IPS DF 6.9 (cell line): ENCODE measurements at regions not wholly inside any gene's neighbourhood (a gene's known extent, or its start where the extent isn't known, plus 50 kb on each side); places are given as distances from the start of the nearest gene placed in this dataset.

Source experiments
- DNase-seq: peaks from one replicate; pipeline ENCODE4 v3.0.0-alpha.2; 2013; ENCODE audit warnings: low read depth, low spot score
- H3K27ac ChIP-seq: one replicate; pipeline ENCODE4 v1.5.1; 2013; ENCODE audit warnings: low read length, control low read depth
- H3K27me3 ChIP-seq: 2 replicates; pipeline ENCODE4 v1.6.1; 2013; ENCODE audit warnings: mild to moderate bottlenecking, low read length; ENCODE audit not compliant: control insufficient read depth, insufficient read depth
- H3K36me3 ChIP-seq: 2 replicates; pipeline ENCODE4 v1.6.1; 2013; ENCODE audit warnings: low read length; ENCODE audit not compliant: control insufficient read depth, insufficient read depth
- H3K4me1 ChIP-seq: 2 replicates; pipeline ENCODE4 v1.6.1; 2013; ENCODE audit warnings: low read length; ENCODE audit not compliant: control insufficient read depth, insufficient read depth
- H3K4me3 ChIP-seq: 2 replicates; pipeline ENCODE4 v1.5.1; 2013; ENCODE audit warnings: mild to moderate bottlenecking, low read length
- H3K9me3 ChIP-seq: 2 replicates; pipeline ENCODE4 v1.6.1; 2013; ENCODE audit warnings: low read length, inconsistent platforms; ENCODE audit not compliant: control insufficient read depth, insufficient read depth
- WGBS: extraction: QIAGEN DNeasy Blood & Tissue Kit; methylation state at CpG from one replicate; pipeline ENCODE4 v1.1.7; 2013; ENCODE audit warnings: mixed read lengths, missing lambda C conversion rate; ENCODE audit not compliant: insufficient read length, insufficient coverage; 5-methylcytosine and 5-hydroxymethylcytosine counted together

DNA sequence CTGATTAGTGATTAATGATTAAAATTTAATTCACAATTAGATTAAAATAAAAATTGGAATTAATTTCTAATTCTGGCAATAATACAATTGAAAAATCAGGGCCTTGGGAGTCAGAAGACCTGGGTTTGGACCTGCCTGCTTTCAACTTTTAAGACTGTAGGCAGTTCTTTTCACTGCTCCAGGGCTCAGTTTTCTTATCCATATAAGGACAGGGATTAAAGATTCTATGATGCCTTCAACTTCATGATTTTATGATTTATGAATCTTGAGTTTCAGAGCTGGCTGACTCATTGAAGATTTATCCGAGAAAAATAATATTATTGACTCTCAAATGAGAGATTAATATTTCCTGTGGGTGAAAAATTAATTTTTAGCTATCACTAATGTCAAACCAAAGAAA is 208.6 kb upstream of the ANKH start:
- Histone ChIP-seq H3K27me3 (no peaks in the 10 kb centered on the region), H3K36me3 (no peaks in the 10 kb centered on the region), H3K4me3 (no peak overlapping the region), H3K4me1 (no peaks in the 10 kb centered on the region), H3K9me3 (no peaks in the 10 kb centered on the region), H3K27ac (no peak overlapping the region)
- WGBS = no CpG with 5 or more reads among the region's 1 CpG
- no peak for DNase-seq

DNA sequence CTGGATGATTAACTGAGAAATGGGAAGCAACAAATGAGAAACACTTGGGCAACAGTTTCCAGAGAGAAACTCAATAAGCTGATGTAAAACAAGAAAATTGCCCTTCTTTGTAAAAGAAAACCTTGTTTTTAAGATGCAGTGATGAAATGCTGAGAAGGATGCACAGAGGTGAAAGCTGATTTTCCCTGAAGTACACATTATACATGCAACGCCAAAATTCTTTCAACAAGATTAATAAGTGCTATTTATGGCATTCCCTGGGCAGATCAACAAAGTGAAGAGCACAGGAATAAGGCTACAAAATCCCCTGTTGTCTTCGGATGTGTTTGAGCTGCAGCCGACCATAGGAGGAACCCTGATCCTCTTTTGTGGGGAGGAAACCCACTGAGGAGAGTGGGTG is 208.0 kb upstream of the ANKH start:
- no peak overlapping the region for H3K4me3 ChIP-seq
- no peak overlapping the region for H3K27ac ChIP-seq
- no peaks in the 10 kb centered on the region for H3K9me3 ChIP-seq
- H3K36me3 ChIP-seq = no peaks in the 10 kb centered on the region
- no peaks in the 10 kb centered on the region for H3K4me1 ChIP-seq
- WGBS = no CpG with 5 or more reads among the region's 3 CpGs
- no peak for DNase-seq
- H3K27me3 ChIP-seq = no peaks in the 10 kb centered on the region

DNA sequence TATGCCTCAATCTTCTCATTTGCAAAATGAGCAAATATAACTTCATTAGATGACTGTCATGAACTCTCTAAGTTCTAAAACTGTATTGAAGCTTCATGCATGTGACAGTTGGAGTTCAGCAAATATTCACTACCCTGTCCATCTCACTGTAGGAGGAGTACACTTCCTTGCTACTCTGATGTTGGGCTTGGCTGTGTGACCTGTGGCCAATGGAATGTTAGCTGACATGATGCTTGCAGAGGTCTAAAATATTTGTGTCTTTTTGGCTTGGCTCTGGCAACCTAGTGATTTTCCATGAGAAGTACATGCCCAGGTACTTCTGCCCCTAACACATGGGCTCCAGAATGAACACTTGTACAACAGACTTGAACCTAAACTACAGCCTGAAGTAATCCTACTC is 203.1 kb upstream of the ANKH start:
- no peak overlapping the region for H3K4me3 ChIP-seq
- H3K4me1 ChIP-seq = no peaks in the 10 kb centered on the region
- no peak for DNase-seq
- H3K27me3 ChIP-seq = no peaks in the 10 kb centered on the region
- no peaks in the 10 kb centered on the region for H3K9me3 ChIP-seq
- no peaks in the 10 kb centered on the region for H3K36me3 ChIP-seq
- H3K27ac ChIP-seq = no peak overlapping the region

DNA sequence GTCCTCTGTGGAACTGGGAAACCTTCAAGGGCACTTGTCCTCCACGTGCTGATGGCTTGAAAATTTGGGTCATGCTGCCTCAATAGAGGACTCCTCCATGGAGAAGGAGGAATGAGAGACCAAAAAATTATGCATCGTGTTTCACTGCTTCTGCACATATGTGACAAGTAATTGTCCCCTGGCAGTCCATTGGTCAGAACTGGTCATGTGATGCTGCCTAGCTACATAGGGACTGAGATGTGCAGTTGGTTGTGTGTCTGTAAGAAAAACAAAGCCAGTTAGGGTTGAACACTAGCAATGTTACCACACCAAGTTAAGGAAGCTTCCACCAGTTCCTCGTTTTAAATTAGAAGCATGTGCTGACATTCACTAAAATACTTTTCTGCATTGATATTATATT is 201.9 kb upstream of the ANKH start:
- H3K4me1 ChIP-seq = no peaks in the 10 kb centered on the region
- DNase-seq = no peak
- H3K27ac ChIP-seq = no peak overlapping the region
- H3K27me3 ChIP-seq = no peaks in the 10 kb centered on the region
- no peaks in the 10 kb centered on the region for H3K36me3 ChIP-seq
- no peak overlapping the region for H3K4me3 ChIP-seq
- no CpG with 5 or more reads among the region's 3 CpGs for WGBS
- no peaks in the 10 kb centered on the region for H3K9me3 ChIP-seq

DNA sequence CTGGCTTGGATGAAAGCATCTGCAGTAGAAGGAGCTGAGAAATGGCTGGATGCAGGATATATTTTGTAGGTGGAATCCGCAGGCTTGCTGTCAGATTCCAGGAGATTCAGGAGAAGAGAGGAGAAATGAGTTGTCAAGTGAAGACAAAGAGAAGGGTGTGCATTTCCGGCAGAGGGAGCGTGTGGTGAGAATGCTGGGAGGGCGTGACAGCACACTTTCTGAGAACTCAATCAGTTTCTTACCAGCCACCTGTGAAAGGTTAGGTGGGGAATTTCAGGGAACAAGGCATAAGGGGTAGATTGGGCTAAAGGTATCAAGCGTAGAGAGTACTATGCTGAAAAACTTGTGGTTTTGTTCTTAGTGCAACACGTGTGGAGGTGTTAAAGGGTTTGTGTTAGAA is 199.3 kb upstream of the ANKH start:
- Histone ChIP-seq H3K4me3 (no peak overlapping the region), H3K27me3 (no peaks in the 10 kb centered on the region), H3K27ac (no peak overlapping the region), H3K4me1 (no peaks in the 10 kb centered on the region), H3K9me3 (no peaks in the 10 kb centered on the region), H3K36me3 (no peaks in the 10 kb centered on the region)
- WGBS = 100% methylated on average over 1 of the region's 6 CpGs
- no peak for DNase-seq

DNA sequence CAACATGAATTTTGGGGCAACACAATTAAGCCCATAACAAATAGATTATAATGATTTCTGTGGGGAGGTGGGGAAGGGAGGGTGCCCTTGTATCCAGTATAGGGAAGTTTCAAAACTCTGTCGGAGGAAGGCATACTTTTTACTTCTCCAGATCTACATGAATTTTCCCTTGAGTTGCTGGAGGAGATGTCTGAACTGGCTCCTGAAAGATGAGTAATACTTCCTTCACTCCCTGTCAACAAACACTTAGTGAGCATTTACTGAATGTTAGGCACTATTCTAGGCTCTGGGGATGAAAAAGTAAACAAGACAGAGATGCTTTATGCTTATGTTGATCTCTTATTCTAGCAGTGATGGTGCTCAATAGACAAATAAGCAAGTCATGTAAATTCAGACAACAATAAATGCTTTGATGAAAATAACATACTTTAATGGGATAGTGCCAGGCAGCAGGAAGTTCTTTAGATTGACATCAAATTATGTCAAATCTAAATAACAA is 197.9 kb upstream of the ANKH start:
- Histone ChIP-seq H3K36me3 (no peaks in the 10 kb centered on the region), H3K27me3 (no peaks in the 10 kb centered on the region), H3K27ac (no peak overlapping the region), H3K9me3 (no peaks in the 10 kb centered on the region), H3K4me1 (no peaks in the 10 kb centered on the region), H3K4me3 (no peak overlapping the region)
- WGBS = no CpG with 5 or more reads among the region's 1 CpG
- no peak for DNase-seq

DNA sequence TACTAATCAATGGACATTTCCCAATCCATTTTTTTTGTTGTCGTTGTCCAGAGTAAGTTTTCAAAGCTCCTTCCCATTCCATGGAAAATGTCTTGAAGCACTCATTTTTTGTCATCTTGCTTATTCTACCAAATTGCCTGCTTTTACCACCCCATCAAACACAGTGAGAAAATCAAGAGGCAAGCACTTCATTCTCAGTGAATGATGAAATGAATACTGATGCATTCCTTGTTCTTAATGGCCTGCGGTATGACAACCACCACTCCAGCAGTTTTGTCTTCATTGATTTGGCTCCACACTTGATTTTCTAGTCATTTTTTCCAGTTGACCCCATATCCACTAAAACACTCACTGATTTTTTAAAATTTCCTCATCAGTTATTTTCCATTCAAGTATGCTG is 193.5 kb upstream of the ANKH start:
- H3K4me1 ChIP-seq = no peaks in the 10 kb centered on the region
- no CpG with 5 or more reads among the region's 2 CpGs for WGBS
- no peak for DNase-seq

DNA sequence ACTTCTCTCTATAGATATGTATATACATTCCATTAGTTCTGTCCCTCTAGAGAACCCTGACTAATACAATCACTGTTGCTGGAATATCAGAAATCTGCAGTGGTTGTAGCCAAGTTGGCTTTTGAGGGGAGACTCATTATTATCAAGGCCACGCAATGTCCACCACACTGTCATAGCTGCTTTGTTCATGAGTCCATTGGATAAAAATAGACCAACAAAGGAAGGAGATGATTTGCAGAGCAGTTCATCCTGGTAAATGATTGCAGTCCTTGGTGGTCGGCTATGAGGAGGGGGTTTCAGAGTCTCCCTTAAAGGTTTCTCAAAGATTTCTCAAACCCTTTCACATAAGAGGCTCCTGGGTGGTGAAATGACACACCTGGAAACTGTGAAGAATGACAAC is 192.8 kb upstream of the ANKH start:
- H3K27me3 ChIP-seq = no peaks in the 10 kb centered on the region
- no peaks in the 10 kb centered on the region for H3K4me1 ChIP-seq
- no peak overlapping the region for H3K4me3 ChIP-seq
- H3K9me3 ChIP-seq = no peaks in the 10 kb centered on the region
- no peak overlapping the region for H3K27ac ChIP-seq
- DNase-seq = no peak
- no peaks in the 10 kb centered on the region for H3K36me3 ChIP-seq
- no CpG with 5 or more reads among the region's 2 CpGs for WGBS

More for the DNA sequence above, 193.5 kb upstream of the ANKH start:
- H3K9me3 ChIP-seq = no peaks in the 10 kb centered on the region
- no peaks in the 10 kb centered on the region for H3K27me3 ChIP-seq
- H3K27ac ChIP-seq = no peak overlapping the region
- H3K4me3 ChIP-seq = no peak overlapping the region
- H3K36me3 ChIP-seq = no peaks in the 10 kb centered on the region

DNA sequence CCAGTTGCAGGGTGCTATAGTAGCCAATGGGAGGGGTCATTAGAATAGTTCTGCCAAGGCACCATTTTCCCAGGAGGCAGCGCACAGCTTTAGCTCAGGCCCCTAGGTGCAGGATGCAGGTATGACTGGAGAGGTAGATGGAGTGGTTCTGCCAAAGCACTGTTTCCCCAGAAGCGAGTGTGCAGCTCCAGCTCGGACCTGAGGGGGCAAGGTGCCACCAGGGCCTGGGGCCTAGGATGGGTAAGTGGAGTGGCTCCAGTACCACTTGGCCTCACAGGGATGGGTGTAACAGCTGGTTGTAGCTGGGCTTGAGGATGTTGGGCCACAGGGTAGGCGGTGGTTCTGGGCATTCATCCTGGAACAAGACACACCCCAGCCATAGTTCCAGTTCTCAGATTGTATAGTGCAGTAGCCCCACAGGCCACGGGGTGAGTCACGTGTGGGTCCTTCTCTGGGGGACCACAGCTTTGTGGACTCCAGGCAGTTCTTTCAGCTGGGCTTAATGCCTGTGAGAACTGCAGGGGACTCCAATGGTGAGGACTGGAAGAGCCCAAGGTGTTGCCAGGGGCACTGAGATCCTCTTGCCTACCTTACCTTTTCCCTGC is 185.5 kb upstream of the ANKH start:
- no peaks in the 10 kb centered on the region for H3K9me3 ChIP-seq
- WGBS = no CpG with 5 or more reads among the region's 6 CpGs
- no peak overlapping the region for H3K4me3 ChIP-seq
- no peak overlapping the region for H3K27ac ChIP-seq
- H3K27me3 ChIP-seq = no peaks in the 10 kb centered on the region
- no peaks in the 10 kb centered on the region for H3K4me1 ChIP-seq
- no peak for DNase-seq
- H3K36me3 ChIP-seq = no peaks in the 10 kb centered on the region

DNA sequence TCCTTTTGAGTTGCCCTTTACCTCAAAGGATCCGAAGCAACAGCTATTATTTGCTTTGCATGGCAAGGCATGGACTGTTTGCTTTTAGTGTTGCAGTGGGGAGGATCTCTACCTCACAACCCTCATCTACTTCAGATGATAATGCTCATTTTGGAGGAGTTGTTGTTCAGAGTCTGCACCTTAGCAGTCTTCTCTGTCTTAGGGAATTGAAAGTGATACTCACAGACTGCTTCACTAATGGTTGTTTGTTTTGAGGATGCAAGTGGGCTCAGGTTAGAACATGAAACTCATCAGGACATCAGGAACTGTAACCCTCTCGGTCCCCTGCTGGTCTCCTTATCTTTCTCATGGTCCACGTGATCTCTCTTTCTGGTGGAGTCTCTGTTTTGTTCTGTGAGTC is 172.9 kb upstream of the ANKH start:
- Histone ChIP-seq H3K4me1 (no peaks in the 10 kb centered on the region), H3K9me3 (no peaks in the 10 kb centered on the region), H3K27me3 (no peaks in the 10 kb centered on the region), H3K27ac (no peak overlapping the region), H3K4me3 (no peak overlapping the region), H3K36me3 (no peaks in the 10 kb centered on the region)
- DNase-seq = no peak
- WGBS = no CpG with 5 or more reads among the region's 3 CpGs

DNA sequence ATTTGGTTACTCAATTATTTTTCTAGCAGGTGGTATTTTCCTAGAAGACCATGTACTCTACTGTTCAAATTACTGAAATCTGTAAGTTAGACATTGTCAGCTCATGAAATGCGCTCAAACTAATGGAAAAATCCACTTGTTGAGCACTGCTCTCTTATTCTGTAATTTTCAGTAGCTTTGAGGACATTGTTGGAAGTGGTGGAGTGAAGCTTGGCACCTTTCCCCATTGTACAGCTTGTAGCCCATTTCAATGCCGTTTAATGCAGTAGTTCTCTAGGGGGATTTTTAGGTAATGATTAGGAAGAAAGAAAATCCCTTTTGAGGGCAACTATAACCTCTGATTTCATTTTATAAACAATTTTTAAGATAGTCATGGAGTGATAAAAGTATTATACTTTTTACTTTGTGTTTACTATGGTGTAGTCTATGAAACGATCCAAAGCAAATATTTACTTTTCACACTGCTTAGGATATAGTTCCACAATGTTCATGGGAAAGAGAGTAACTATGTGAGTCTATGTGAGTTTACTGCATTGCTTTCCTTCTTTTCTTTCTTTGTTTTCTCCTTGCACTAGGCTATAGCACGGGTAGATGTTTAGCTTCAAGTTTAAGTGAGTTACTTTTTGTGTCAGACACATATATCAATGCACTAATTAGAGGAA is 165.8 kb upstream of the ANKH start:
- H3K4me1 ChIP-seq = no peaks in the 10 kb centered on the region
- H3K27me3 ChIP-seq = no peaks in the 10 kb centered on the region
- no peaks in the 10 kb centered on the region for H3K36me3 ChIP-seq
- no peak overlapping the region for H3K27ac ChIP-seq
- no CpG with 5 or more reads among the region's 4 CpGs for WGBS
- H3K9me3 ChIP-seq = no peaks in the 10 kb centered on the region
- DNase-seq = no peak
- no peak overlapping the region for H3K4me3 ChIP-seq
